Mesodermal cell (in vitro differentiated cells): ENCODE measurements at regions not wholly inside any gene's neighbourhood (a gene's known extent, or its start where the extent isn't known, plus 50 kb on each side); places are given as distances from the start of the nearest gene placed in this dataset.
"Not testable (repeated sequence)": the region's sequence is repeated elsewhere in the genome, so short reads cannot be mapped to it uniquely, and the experiment has no call there.

ENCODE experiments used
- H3K27ac ChIP-seq: 2 replicates; pipeline ENCODE4 v1.7.0; 2013; ENCODE audit warnings: mild to moderate bottlenecking, low read depth, low read length, moderate library complexity; ENCODE audit not compliant: severe bottlenecking
- H3K36me3 ChIP-seq: 2 replicates; pipeline ENCODE4 v1.7.1; 2013; ENCODE audit warnings: mild to moderate bottlenecking, low read length, moderate library complexity; ENCODE audit not compliant: control insufficient read depth, insufficient read depth
- H3K4me1 ChIP-seq: one replicate; pipeline ENCODE4 v1.7.1; 2013; ENCODE audit warnings: mild to moderate bottlenecking, low read length; ENCODE audit not compliant: insufficient read depth, control insufficient read depth, poor library complexity, severe bottlenecking
- H3K4me3 ChIP-seq: 2 replicates; pipeline ENCODE4 v1.7.0; 2013; ENCODE audit warnings: low read length, control low read depth, mild to moderate bottlenecking; ENCODE audit not compliant: insufficient read depth, poor library complexity, severe bottlenecking; ENCODE audit errors: extremely low read depth
- H3K9me3 ChIP-seq: 2 replicates; pipeline ENCODE4 v1.7.1; 2013; ENCODE audit warnings: mild to moderate bottlenecking, low read length, moderate library complexity; ENCODE audit not compliant: control insufficient read depth
- WGBS, 2 experiments: methylation state at CpG; one replicate each; pipeline ENCODE4 v1.1.5; 2013; ENCODE audit warnings: missing lambda C conversion rate in 2 of 2; ENCODE audit not compliant: insufficient coverage in 2 of 2; 5-methylcytosine and 5-hydroxymethylcytosine counted together

- H3K9me3 ChIP-seq: no peaks in the 10 kb centered on the region
- H3K36me3 ChIP-seq: no peaks in the 10 kb centered on the region
- WGBS, 2 experiments: 79 to 85% methylated on average over 7 of the region's 10 CpGs
- H3K4me3 ChIP-seq: no peak overlapping the region
- H3K27ac ChIP-seq: no peak overlapping the region
- H3K4me1 ChIP-seq: no peaks in the 10 kb centered on the region
These were observed 174.6 kb upstream of the ZNF469 start for GRCh38 chr16:88208112-88208511.

- H3K4me1 ChIP-seq, H3K4me3 ChIP-seq, H3K9me3 ChIP-seq, H3K36me3 ChIP-seq, H3K27ac ChIP-seq: not testable (repeated sequence)
- WGBS, 2 experiments: no CpG with 5 or more reads among the region's 5 CpGs
These were observed 174.0 kb upstream of the ZNF469 start for GRCh38 chr16:88208776-88209175.

GRCh38 chr16:88209579-88209978, 173.2 kb upstream of the ZNF469 start:
- H3K27ac ChIP-seq, H3K36me3 ChIP-seq, H3K9me3 ChIP-seq, H3K4me1 ChIP-seq, H3K4me3 ChIP-seq: not testable (repeated sequence)
- WGBS, 2 experiments: no CpG with 5 or more reads among the region's 1 CpG

- H3K9me3 ChIP-seq, H3K4me1 ChIP-seq, H3K27ac ChIP-seq, H3K4me3 ChIP-seq, H3K36me3 ChIP-seq: not testable (repeated sequence)
- no CpG with 5 or more reads among the region's 5 CpGs for WGBS, 2 experiments
These were observed 168.8 kb upstream of the ZNF469 start for GRCh38 chr16:88213937-88214336.

GRCh38 chr16:88221001-88221761, 161.6 kb upstream of the ZNF469 start:
- H3K36me3 ChIP-seq, H3K27ac ChIP-seq, H3K4me1 ChIP-seq, H3K9me3 ChIP-seq, H3K4me3 ChIP-seq: not testable (repeated sequence)
- 92% methylated on average over 24 to 25 of the region's 29 CpGs for WGBS, 2 experiments

GRCh38 chr16:88223696-88224095, 159.1 kb upstream of the ZNF469 start:
- H3K27ac ChIP-seq, H3K4me3 ChIP-seq, H3K4me1 ChIP-seq, H3K36me3 ChIP-seq, H3K9me3 ChIP-seq: not testable (repeated sequence)
- 89 to 95% methylated on average over 11 to 15 of the region's 18 CpGs for WGBS, 2 experiments

GRCh38 chr16:88224131-88224898, 158.4 kb upstream of the ZNF469 start:
- 92 to 96% methylated on average over 18 to 28 of the region's 34 CpGs for WGBS, 2 experiments

GRCh38 chr16:88225640-88226230, 157.0 kb upstream of the ZNF469 start:
- H3K4me1 ChIP-seq, H3K27ac ChIP-seq, H3K36me3 ChIP-seq, H3K4me3 ChIP-seq, H3K9me3 ChIP-seq: not testable (repeated sequence)
- whole genome bisulfite sequencing, 2 experiments: 92 to 100% methylated on average over 4 to 6 of the region's 10 CpGs

More at GRCh38 chr16:88224131-88224898, 158.4 kb upstream of the ZNF469 start:
- not testable (repeated sequence) for H3K9me3 ChIP-seq, H3K4me3 ChIP-seq, H3K36me3 ChIP-seq, H3K27ac ChIP-seq, H3K4me1 ChIP-seq

GRCh38 chr16:88226302-88226701, 156.5 kb upstream of the ZNF469 start:
- not testable (repeated sequence) for H3K4me1 ChIP-seq, H3K27ac ChIP-seq, H3K36me3 ChIP-seq, H3K4me3 ChIP-seq, H3K9me3 ChIP-seq
- WGBS, 2 experiments: 93 to 94% methylated on average over 6 to 13 of the region's 14 CpGs

- 67 to 75% methylated on average over 5 to 8 of the region's 35 CpGs for WGBS, 2 experiments
- not testable (repeated sequence) for H3K4me1 ChIP-seq, H3K36me3 ChIP-seq, H3K4me3 ChIP-seq, H3K27ac ChIP-seq, H3K9me3 ChIP-seq
These were observed 155.6 kb upstream of the ZNF469 start for GRCh38 chr16:88227026-88227721.
